CD8-positive, alpha-beta memory T cell (primary cell): ENCODE measurements at regions not wholly inside any gene's neighbourhood (a gene's known extent, or its start where the extent isn't known, plus 50 kb on each side); places are given as distances from the start of the nearest gene placed in this dataset.

Experiments
- CTCF ChIA-PET: fragments of 350-600 bp; sonication (Branson Sonifier 250); formaldehyde crosslinking; loops from one replicate; lab custom pipeline; 2021; ENCODE audit warnings: antibody characterized with exemption; lab: Charles Lee
- POLR2A ChIA-PET: fragments of 350-600 bp; sonication (Branson Sonifier 250); formaldehyde crosslinking; loops from one replicate; lab custom pipeline; 2021; ENCODE audit warnings: antibody characterized with exemption; lab: Charles Lee
- DNase-seq, 5 donors: peaks; one replicate each; pipeline versions ENCODE4 v3.0.0 to v3.0.0-alpha.2; 2020 to 2022; ENCODE audit warnings: mixed read lengths in 1 of 5
- H3K27ac ChIP-seq: one replicate; pipeline ENCODE4 v1.7.0; 2013; ENCODE audit warnings: low read depth, mild to moderate bottlenecking, low read length, moderate library complexity
- H3K27me3 ChIP-seq: 2 replicates; pipeline ENCODE4 v1.7.0; 2013; ENCODE audit warnings: low read length, mild to moderate bottlenecking; ENCODE audit not compliant: insufficient read depth, poor library complexity, severe bottlenecking
- H3K36me3 ChIP-seq: 2 replicates; pipeline ENCODE4 v1.7.0; 2013; ENCODE audit warnings: mild to moderate bottlenecking, low read length, moderate library complexity; ENCODE audit not compliant: insufficient read depth
- H3K4me1 ChIP-seq: 2 replicates; pipeline ENCODE4 v1.7.0; 2013; ENCODE audit warnings: mild to moderate bottlenecking, low read length, moderate library complexity; ENCODE audit not compliant: insufficient read depth
- H3K4me3 ChIP-seq: 2 replicates; pipeline ENCODE4 v1.7.0; 2013; ENCODE audit warnings: mild to moderate bottlenecking, low read length
- H3K9me3 ChIP-seq: 2 replicates; pipeline ENCODE4 v1.7.0; 2013; ENCODE audit warnings: mild to moderate bottlenecking, low read length
- H3K27ac Mint-ChIP-seq, 8 donors: one replicate each; pipeline ENCODE4 v1.8.0; 2020 to 2021; ENCODE audit warnings: mixed read lengths in 8 of 8, mild to moderate bottlenecking in 6 of 8, inconsistent platforms in 3 of 8, moderate library complexity in 3 of 8
- H3K27me3 Mint-ChIP-seq, 2 donors: one replicate each; pipeline ENCODE4 v1.8.0; 2020 to 2021; ENCODE audit warnings: mixed read lengths in 2 of 2, mild to moderate bottlenecking in 1 of 2, moderate library complexity in 1 of 2
- H3K36me3 Mint-ChIP-seq, 3 donors: one replicate each; pipeline ENCODE4 v1.8.0; 2020 to 2021; ENCODE audit warnings: mixed read lengths in 3 of 3, inconsistent platforms in 1 of 3, mild to moderate bottlenecking in 1 of 3
- H3K4me1 Mint-ChIP-seq, 3 donors: one replicate each; pipeline ENCODE4 v1.8.0; 2020 to 2021; ENCODE audit warnings: mixed read lengths in 3 of 3, inconsistent platforms in 1 of 3, mild to moderate bottlenecking in 1 of 3
- H3K4me3 Mint-ChIP-seq, 7 donors: one replicate each; pipeline ENCODE4 v1.8.0; 2020 to 2021; ENCODE audit warnings: mixed read lengths in 7 of 7, mild to moderate bottlenecking in 6 of 7, moderate library complexity in 4 of 7, inconsistent platforms in 2 of 7
- H3K9me3 Mint-ChIP-seq, 5 donors: one replicate each; pipeline ENCODE4 v1.8.0; 2020 to 2022; ENCODE audit warnings: mixed read lengths in 5 of 5, mild to moderate bottlenecking in 3 of 5, moderate library complexity in 2 of 5, inconsistent platforms in 1 of 5

DNA sequence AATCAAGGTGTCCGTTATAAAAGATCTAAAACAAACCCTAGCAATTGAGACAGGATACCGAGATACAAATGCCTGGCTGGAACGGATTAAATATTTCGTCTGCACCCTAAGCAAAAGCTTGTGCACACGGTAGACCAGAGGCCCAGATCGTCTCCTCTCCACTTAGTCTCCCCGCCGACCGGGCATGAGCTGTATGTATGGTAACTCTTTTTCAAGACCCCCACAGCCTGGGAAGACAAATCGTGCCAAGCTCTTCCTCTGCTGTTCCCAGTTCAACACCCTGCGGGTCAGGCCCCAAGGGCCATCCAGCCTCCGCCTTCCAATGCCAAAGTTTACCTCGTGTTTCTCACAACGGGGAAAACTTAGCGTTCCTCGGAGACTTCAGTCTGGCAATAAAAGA lies 285.7 kb upstream of the GALNT17 start:
- no peak overlapping the region for H3K27ac ChIP-seq
- no peaks in the 10 kb centered on the region for H3K36me3 ChIP-seq
- Mint-ChIP-seq H3K9me3 (peaks cover 4 to 35% (median 23%) of the 10 kb centered on the region in 5 donors), H3K36me3 (peaks cover 0 to 3% (median 0%) of the 10 kb centered on the region in 3 donors), H3K4me3 (no peak overlapping the region), H3K27ac (no peak overlapping the region), H3K27me3 (no peaks in the 10 kb centered on the region), H3K4me1 (peaks cover 0 to 4% (median 1%) of the 10 kb centered on the region in 3 donors)
- no peaks in the 10 kb centered on the region for H3K9me3 ChIP-seq
- ChIA-PET CTCF (no interaction called here), POLR2A (no interaction called here)
- H3K27me3 ChIP-seq = no peaks in the 10 kb centered on the region
- DNase-seq = no peak
- no peak overlapping the region for H3K4me3 ChIP-seq
- no peaks in the 10 kb centered on the region for H3K4me1 ChIP-seq

DNA sequence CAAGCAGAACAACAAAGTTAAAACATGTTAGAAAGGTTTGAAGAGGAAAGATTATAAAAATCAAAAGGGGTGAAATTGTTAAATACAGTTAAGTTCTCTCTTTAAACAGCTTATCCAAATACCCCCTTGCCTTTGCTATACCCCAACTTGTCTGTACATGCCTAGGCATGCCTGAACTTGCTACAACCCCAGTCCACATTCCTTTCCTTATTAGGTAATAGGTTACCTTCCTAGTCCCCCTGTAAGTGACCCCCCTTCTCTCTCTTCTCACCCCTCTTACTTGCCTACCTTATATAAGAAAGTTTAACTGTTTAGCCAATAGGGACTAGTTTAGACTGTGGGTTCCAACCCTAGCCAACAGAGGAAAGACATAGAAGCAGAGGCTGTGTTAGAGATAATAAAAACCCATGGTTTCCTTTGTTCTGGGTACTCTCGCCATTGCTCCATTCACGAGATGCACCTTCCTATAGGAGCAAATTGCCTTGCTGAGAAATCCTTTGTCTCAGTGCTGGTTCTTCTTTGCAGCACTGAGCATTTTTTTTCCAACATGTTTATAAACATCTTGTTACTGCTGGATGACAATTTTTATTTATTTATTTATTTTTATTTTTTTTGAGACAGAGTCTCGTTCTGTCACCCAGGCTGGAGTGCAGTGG lies 282.2 kb upstream of the GALNT17 start:
- no peaks in the 10 kb centered on the region for H3K36me3 ChIP-seq
- Mint-ChIP-seq H3K36me3 (peaks cover 0 to 3% (median 0%) of the 10 kb centered on the region in 3 donors), H3K27ac (no peak overlapping the region), H3K27me3 (no peaks in the 10 kb centered on the region), H3K4me1 (peaks cover 0 to 4% (median 1%) of the 10 kb centered on the region in 3 donors), H3K4me3 (no peak overlapping the region), H3K9me3 (peaks cover 4 to 23% (median 11%) of the 10 kb centered on the region in 5 donors)
- ChIA-PET POLR2A (no interaction called here), CTCF (interaction anchor here (0.8 kb wide), 1 partner anchor 8 kb away, joined by 3 read pairs; no protein-coding TSS in a partner anchor)
- DNase-seq = no peak
- no peak overlapping the region for H3K4me3 ChIP-seq
- H3K27me3 ChIP-seq = no peaks in the 10 kb centered on the region
- no peaks in the 10 kb centered on the region for H3K4me1 ChIP-seq
- no peak overlapping the region for H3K27ac ChIP-seq
- H3K9me3 ChIP-seq = no peaks in the 10 kb centered on the region

DNA sequence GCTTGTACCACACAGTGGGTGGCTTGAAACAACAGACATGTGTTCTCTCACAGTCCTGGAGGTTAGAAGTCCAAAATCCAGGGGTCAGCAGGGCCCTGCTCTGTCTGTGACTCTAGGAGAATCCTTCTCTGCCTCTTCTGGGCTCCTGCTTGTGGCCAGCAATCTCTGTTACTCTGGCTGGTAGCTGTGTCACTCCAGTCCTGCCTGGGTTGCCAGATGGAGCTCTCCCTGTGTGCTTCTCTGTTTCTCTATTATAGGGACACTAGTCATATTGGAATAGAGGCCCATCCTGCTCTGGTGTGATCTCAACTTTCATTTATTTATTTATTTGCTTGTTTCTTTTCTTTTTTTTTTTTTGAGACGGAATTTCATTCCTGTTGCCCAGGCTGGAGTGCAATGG lies 276.6 kb upstream of the GALNT17 start:
- H3K9me3 Mint-ChIP-seq = peaks cover 0 to 4% (median 3%) of the 10 kb centered on the region in 5 donors
- Histone ChIP-seq H3K4me3 (no peak overlapping the region), H3K27me3 (no peaks in the 10 kb centered on the region), H3K4me1 (no peaks in the 10 kb centered on the region), H3K36me3 (no peaks in the 10 kb centered on the region), H3K27ac (no peak overlapping the region), H3K9me3 (no peaks in the 10 kb centered on the region)
- peaks cover 0 to 4% of the 10 kb centered on the region in 2 donors for H3K27me3 Mint-ChIP-seq
- H3K36me3 Mint-ChIP-seq = no peaks in the 10 kb centered on the region
- H3K27ac Mint-ChIP-seq = peak overlapping the region in 1 of 8 donors; percentile 79
- DNase-seq = no peak
- no peak overlapping the region for H3K4me3 Mint-ChIP-seq
- CTCF ChIA-PET = interaction anchor here (1.3 kb wide), 1 partner anchor 11 kb away, joined by 4 read pairs; no protein-coding TSS in a partner anchor
- H3K4me1 Mint-ChIP-seq = no peaks in the 10 kb centered on the region
- POLR2A ChIA-PET = no interaction called here

DNA sequence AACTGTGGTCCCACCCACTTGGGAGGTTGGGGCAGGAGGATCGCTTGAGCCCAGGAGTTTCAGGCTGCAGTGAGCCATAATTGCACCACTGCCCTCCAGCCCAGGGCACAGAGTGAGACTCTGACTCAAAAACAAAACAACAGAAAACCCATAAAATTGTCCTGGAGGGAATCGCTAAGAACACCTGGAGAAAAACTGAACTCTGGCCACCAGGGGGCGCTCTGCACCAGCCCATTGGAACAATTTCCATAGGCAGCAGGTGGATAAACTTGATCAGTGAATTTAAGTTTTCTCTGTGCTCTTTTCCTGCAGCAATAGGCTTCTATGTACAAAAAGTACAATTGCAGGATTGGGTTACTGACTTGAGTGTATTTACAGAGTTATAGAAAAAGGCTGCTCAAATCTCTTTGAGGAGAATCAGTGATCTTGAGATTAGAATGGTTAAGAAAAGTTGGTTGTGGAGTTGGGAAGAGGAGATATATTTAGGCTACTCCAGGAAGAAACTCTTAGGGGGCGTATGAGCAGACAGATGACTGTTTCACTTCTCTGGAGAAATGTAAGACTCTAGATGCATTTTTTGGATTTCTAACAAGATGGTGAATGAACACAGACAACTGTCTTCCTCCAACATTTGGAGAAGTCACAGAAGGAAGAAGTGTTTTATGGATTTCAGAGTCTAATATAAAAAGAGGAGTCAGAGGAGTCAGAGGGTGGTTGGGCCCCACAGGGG lies 274.9 kb upstream of the GALNT17 start:
- Mint-ChIP-seq H3K4me3 (no peak overlapping the region), H3K4me1 (no peaks in the 10 kb centered on the region), H3K27ac (no peak overlapping the region), H3K9me3 (peaks cover 0 to 7% (median 4%) of the 10 kb centered on the region in 5 donors), H3K27me3 (peaks cover 0 to 4% of the 10 kb centered on the region in 2 donors), H3K36me3 (no peaks in the 10 kb centered on the region)
- CTCF ChIA-PET = interaction anchor here (1.0 to 1.3 kb wide), 2 partner anchors 8 to 9 kb away, joined by 3 to 4 read pairs; no protein-coding TSS in a partner anchor
- no peaks in the 10 kb centered on the region for H3K36me3 ChIP-seq
- POLR2A ChIA-PET = no interaction called here
- no peaks in the 10 kb centered on the region for H3K4me1 ChIP-seq
- DNase-seq = peak in 4 of 5 donors; percentile 6 to 58 (median 34)
- no peaks in the 10 kb centered on the region for H3K9me3 ChIP-seq
- no peak overlapping the region for H3K4me3 ChIP-seq
- H3K27me3 ChIP-seq = no peaks in the 10 kb centered on the region
- no peak overlapping the region for H3K27ac ChIP-seq

DNA sequence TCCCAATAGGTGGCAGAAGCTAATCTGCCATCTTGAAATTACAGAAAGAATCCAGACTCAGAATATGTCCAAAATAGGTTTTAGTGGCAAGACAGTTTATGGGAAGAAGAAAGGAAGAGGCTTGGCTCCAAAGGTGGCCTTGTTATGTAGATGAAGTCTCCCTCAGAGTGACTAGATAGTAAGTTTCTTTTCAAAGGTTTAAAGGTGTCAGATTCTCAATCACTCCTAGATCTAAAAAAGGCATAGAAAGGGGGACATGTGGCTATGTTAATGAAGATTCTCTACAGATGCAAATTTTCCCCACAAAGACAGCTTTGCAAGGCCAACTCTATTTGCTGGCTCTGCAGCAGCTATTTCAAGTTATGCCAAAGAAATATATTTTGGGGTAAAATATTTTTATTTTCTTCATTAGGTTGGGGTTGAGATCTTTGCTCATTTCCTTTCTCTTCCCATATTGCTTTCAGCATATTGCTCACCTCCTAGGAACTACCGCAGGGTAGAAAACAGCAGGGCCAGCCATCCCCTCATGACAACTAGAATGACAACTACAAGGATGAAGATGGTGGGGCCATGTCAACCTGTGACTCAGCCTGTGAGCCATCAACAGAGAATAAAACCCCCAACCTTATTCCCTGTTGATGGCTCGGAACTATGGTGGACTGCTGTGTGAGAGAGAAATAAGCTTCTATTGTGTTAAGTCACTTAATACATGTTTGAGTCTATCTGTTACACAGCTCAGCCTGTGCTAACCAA lies 274.0 kb upstream of the GALNT17 start:
- H3K4me1 ChIP-seq = no peaks in the 10 kb centered on the region
- no peaks in the 10 kb centered on the region for H3K4me1 Mint-ChIP-seq
- no peak for DNase-seq
- no peak overlapping the region for H3K4me3 Mint-ChIP-seq
- no peak overlapping the region for H3K4me3 ChIP-seq
- no peaks in the 10 kb centered on the region for H3K36me3 Mint-ChIP-seq
- H3K36me3 ChIP-seq = no peaks in the 10 kb centered on the region
- no peak overlapping the region for H3K27ac Mint-ChIP-seq
- no peak overlapping the region for H3K27ac ChIP-seq
- ChIA-PET POLR2A (no interaction called here), CTCF (interaction anchor here (1.0 kb wide), 1 partner anchor 9 kb away, joined by 3 read pairs; no protein-coding TSS in a partner anchor)
- H3K9me3 ChIP-seq = no peaks in the 10 kb centered on the region
- no peaks in the 10 kb centered on the region for H3K27me3 ChIP-seq
- H3K27me3 Mint-ChIP-seq = peaks cover 0 to 4% of the 10 kb centered on the region in 2 donors
- peaks cover 0 to 8% (median 4%) of the 10 kb centered on the region in 5 donors for H3K9me3 Mint-ChIP-seq

DNA sequence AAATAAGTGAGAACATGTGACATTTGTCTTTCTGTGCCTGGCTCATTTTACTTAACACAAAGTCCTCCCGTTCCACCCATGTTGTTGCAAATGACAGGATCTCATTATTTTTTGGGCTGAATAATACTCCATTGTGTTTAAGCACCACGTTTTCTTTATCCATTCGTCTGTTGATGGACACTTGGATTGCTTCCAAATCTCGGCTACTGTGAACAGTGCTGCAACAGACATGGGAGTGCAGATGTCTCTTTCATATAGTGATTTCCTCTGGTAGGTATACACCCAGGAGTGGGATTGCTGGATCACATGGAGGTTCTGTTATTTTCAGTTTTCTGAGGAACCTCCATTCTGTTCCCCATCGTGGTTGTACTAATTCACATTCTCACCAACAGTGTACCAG lies 264.4 kb upstream of the GALNT17 start:
- no peaks in the 10 kb centered on the region for H3K27me3 Mint-ChIP-seq
- Histone ChIP-seq H3K9me3 (no peaks in the 10 kb centered on the region), H3K36me3 (no peaks in the 10 kb centered on the region), H3K27ac (no peak overlapping the region), H3K4me3 (no peak overlapping the region), H3K27me3 (no peaks in the 10 kb centered on the region), H3K4me1 (no peaks in the 10 kb centered on the region)
- no peak overlapping the region for H3K4me3 Mint-ChIP-seq
- ChIA-PET POLR2A (no interaction called here), CTCF (no interaction called here)
- DNase-seq = no peak
- H3K4me1 Mint-ChIP-seq = no peaks in the 10 kb centered on the region
- H3K9me3 Mint-ChIP-seq = peaks cover 7 to 19% (median 11%) of the 10 kb centered on the region in 5 donors
- H3K36me3 Mint-ChIP-seq = no peaks in the 10 kb centered on the region
- no peak overlapping the region for H3K27ac Mint-ChIP-seq

DNA sequence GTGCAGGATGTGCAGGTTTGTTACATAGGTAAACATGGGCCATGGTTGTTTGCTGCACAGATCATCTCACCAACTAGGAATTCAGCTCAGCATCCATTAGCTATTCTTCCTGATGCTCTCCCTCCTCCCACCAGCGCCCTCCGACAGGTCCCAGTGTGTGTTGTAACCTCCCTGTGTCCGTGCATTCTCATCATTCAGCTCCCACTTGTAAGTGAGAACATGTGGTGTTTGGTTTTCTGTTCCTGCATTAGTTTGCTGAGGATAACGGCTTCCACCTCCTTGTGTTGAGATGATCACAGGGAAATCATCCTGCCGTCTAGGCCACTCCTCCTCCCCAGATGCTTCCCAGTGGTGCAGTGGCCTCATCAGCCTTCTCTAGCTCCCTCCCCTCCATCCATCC lies 261.6 kb upstream of the GALNT17 start:
- Histone ChIP-seq H3K27me3 (no peaks in the 10 kb centered on the region), H3K4me3 (no peak overlapping the region), H3K9me3 (no peaks in the 10 kb centered on the region), H3K36me3 (no peaks in the 10 kb centered on the region), H3K27ac (no peak overlapping the region), H3K4me1 (no peaks in the 10 kb centered on the region)
- CTCF ChIA-PET = no interaction called here
- Mint-ChIP-seq H3K27ac (peak overlapping the region in 1 of 8 donors; percentile 55), H3K27me3 (no peaks in the 10 kb centered on the region), H3K4me1 (no peaks in the 10 kb centered on the region), H3K9me3 (peaks cover 0 to 19% (median 6%) of the 10 kb centered on the region in 5 donors), H3K4me3 (no peak overlapping the region), H3K36me3 (no peaks in the 10 kb centered on the region)
- POLR2A ChIA-PET = no interaction called here
- DNase-seq = no peak
